NCI-H345 treated with DMSO at 0.1 percent for 48 hours (cell line): ENCODE measurements at regions not wholly inside any gene's neighbourhood (a gene's known extent, or its start where the extent isn't known, plus 50 kb on each side); places are given as distances from the start of the nearest gene placed in this dataset.
"Not testable (repeated sequence)": the region's sequence is repeated elsewhere in the genome, so short reads cannot be mapped to it uniquely, and the experiment has no call there.

ENCODE experiments used
- DNase-seq: peaks from one replicate; lab custom pipeline; 2025; ENCODE audit not compliant: unreplicated experiment; lab: John Stamatoyannopoulos, UW

DNA sequence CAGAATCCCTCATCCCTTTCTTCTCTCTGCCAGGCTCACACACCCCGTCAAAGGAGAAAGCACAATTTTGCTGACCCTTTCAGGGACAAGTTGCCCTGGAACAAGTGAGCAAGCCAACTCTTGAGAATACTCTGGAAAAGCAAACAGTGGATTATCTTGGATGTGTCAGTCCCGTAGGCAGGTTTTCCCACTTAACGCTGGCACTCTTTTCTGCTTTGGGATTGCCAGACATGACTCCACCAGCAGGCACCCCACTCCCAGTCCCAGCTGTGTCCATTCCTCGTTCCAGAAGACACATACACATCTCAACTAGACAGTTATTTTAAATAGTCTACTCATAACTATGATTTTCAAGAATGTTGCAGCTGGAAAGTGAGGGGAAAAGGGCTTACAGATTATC, 145.5 kb upstream of the CDKN3 start:
- no peak for DNase-seq

DNA sequence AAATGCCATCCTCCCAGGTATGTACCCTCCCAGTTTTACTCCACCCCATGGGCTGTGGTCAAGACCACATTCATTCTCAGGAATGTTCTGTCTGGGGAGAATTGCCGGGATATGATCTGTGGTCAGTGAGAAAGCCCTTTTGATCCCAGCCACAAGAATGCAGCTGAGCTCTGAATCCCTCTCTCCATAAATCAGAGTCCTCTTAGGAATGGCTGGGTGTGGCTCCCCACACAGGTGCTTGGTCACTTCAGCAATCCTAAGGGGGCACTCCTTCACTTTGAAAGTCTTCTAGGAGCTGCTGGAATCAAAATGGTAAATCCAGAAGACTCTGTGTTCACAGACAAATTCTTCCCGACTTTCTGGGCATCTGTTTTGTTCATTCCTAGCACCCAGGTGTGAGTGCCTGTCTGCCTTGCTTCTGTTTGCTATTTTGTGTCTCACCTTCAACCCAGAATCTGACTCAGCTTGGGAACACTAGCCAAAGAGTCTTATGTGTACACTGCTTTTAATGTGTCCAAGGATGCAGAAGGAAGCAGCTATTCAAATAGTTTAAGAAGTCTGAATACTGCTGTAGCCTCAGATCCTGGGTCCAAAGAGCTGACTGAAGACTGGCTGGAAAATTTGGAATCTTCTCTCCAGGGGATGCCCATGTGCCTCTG, 144.6 kb upstream of the CDKN3 start:
- no peak for DNase-seq

DNA sequence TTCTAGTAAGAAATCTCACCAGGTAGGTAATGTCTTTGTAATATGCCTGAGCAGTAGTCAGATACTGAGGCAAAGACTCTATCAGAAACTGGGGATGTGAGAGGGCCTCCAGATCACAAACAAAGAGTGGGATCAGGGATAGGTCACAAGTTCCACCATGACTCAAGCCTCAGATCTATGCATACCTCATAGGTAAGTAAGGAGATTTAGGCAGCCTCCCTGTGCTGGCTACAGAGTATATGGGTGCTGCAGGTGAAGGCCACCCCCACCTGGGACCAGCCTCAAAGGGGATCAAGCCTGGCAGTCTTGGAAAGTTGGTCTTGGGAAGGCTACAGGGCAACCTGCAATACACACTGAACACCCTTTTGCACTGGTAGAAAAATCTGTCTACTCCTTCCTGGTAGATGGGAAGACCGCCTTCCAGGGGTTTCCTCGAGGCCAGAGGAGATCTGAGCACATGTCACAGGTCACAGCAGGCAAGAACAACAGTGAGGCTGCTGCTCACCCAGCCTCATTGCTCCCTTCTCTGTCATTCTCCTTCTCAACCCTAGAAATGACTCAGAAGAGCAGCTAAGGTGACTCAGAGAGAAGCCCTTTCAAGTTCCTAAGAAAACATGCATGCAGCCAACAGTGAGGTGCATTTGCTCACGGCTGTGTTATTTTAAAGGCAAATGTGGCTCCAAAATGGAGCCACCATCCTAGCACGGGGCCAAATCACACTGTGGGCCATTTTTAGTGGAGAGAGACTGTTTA, 143.4 kb upstream of the CDKN3 start:
- DNase-seq = no peak

DNA sequence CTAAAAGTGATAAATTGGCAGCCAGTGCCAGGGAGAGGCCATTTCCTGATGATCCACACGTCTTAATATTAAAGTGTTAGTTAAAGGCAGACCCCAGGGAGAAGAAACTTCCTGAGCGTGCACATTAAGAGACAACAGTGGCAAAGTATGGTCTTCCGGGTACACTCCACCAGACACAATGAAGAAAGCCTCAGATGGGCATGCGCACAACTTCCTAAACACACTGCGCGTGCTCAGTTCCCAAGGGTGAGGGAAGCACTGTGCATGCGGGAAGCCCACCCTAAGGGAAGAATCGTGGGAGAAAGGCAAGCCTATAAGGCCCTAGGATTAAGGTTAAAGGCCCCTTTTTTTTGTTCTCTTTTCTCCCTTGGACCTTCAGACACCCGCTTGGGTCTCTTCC, 140.7 kb upstream of the CDKN3 start:
- DNase-seq = no peak

DNA sequence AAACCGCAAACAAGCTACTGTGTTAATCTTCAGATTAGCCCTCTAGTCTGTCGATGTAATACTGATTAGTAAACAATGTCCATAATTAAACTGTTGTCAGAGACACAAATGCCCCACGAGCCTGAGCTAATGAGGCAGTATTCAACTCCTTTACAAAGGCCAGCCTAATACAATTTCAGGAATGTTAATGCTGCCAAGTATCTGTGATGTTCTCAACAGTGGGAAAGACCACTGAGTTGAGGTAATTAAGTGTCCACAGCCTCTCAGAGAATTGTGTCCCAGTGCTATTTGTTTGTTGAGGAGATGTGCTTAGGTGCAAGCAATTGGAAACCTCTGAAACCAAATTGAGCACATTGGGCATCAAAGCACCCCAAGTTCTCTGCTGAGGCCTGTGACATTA, 139.4 kb upstream of the CDKN3 start:
- no peak for DNase-seq

DNA sequence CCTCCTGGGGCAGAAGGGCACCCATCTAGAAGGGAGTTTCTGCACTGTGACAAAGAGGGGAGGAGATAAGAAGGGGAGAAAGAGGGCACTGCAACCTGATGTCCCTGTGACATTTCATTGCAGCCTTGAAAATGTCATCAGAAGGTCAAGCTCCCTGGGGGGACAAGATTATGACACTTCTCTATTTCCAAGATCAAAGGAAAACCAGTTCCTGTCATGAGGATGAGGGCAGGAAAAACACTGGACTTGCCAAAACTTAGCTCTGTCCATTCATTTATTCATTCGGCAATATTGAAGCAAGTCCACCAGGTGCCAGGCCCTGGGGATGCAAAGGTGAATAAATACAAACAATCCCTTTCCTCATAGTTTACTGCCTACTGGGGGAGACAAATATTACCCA, 138.4 kb upstream of the CDKN3 start:
- DNase-seq = no peak

DNA sequence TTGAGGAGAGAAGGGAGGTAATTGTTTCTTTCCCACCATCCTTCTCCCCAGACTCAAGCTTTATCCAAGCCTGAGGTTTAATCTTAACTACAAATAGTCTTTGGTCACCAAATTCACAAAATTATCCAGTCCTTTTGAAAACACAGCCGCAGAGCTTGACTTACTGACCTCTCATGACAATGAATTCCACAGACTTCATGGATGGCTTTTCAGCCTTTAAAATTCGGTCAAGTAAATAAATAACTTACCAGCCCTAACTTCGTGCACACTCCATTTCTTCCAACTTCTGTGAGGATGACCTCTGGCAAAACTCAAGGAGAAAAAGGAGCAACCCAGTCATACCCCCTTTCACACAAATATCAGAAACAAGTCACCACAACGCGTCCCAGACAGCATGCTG, 137.0 kb upstream of the CDKN3 start:
- no peak for DNase-seq

DNA sequence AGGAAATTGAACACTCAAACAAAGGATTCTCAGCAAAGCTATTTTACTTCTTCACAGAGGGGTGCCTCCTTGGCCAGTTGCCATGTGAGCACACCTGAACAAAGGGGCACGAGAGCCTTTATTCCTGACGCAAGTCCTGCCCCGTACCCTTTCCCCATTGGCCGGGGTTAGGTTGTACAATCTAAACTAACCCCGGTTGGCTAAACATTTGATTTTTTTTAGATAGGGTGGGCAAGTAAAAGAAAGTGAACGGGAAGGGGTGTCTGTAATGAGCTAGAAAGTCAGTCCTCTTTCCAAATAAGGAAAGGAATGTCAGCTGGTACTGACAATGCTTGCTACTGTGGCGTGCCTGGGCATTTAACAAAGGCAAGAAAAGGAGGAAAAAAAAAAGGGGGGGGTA, 135.5 kb upstream of the CDKN3 start:
- no peak for DNase-seq

DNA sequence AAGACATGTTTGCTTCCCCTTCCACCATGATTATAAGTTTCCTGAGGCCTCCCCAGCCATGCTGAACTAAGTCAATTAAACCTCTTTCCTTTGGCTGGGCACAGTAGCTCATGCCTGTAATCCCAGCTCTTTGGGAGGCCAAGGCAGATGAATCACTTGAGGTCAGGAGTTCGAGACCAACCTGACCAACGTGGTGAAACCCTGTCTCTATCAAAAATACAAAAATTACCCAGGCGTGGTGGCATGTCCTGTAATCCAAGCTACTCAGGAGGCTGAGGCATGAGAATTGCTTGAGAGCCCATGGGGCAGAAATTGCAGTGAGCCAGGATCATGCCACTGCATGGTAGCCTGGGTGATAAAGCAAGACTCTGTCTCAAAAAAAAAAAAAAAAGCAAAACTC, 130.2 kb upstream of the CDKN3 start:
- not testable (repeated sequence) for DNase-seq

DNA sequence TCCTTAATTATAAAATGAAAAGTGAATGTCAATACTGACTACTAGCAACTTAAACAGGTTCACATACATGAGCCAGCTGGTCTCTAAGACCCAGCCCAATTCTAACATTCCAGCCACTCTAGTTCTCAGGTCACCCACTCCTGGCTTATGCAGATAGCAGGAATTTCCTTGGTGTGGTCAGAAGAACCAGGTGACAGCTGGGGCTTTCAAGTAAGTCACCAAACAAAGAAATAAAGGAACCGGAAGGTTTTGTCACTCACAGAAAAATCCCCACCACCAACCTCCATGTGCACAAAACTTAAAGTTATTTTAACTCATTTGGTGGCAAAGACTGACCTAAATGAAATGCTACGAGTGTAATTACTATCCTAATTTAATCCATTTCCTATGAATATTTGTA, 129.6 kb upstream of the CDKN3 start:
- DNase-seq = no peak

DNA sequence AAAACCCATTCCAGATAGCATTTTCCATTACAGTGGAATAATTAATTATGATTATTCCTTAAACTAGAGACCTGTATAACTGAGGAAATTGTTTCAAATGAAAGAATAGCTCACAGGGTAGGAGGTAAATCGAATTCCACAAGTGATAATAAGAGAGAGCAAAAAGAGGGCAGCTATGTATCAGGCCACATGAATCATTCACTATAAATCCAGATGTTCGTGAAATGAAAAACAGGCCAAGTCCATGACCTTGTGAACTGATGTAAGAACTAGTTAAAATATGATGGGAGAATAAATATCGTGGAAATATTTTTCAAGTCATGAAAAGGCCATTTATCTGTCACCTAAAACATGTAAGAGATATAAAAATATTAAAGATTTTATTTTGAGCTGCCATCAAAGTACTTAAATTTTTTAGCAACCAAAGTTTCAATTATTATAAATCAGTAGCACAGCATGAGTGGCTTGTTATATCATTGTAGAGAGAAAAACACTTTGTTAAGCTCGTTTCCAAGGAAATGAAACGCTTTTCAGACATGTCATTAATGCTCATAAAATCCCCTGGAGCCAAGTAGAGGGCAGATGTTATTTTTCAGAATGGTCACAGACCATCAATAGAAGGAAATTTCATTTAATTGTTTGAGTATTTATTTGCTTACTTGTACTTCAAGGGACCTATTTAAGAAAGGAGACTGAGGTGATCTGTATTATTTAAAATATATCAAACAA, 120.6 kb upstream of the CDKN3 start:
- no peak for DNase-seq

DNA sequence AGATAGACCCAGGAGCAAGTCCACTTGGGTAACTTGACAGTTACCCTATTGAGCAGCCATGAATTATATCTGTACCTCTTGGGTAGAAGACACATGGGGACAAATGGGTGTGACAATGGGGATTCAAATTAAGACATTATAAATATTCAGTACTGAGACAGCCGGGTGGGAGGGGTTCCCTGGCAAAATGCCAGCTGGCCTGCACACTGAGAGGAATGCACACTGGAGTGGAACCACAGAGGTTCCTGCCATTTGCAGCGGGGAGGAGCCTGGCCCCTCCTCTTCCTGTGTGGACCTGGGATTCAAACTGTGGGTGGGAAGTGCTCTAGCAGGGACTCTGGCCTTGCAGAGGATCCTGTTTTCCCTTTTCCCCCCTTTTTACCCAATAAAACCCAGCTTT, 118.7 kb upstream of the CDKN3 start:
- no peak for DNase-seq

DNA sequence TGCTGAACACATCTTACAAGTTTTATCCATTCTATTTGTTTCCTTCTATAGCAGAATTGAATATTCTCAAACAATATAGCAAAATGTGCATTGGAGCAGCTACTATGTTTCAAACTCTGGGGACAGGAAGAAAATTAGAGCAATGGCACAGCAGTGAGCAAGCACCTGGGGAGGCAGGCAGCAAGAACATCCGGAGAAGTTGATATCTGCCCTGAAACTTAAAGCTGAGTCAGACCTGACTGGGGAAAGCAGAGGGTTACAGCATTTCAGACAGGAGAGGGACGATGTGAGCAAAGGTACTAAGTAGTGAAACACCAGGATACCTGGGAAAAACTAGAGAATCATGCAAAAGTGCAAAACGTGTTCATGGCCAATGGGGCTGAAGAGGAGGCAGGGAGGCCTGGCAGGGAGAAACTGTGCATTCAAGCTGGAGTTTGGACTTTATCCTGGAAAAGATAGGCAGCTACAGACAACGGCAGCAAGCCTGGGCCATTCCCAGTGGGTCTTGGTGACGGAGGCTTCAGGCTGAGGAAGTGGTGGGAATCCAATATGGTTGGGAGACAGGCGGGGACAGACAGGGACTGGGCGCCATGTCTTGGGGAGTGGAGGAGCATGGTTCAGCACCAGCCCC, 118.0 kb upstream of the CDKN3 start:
- DNase-seq = no peak

DNA sequence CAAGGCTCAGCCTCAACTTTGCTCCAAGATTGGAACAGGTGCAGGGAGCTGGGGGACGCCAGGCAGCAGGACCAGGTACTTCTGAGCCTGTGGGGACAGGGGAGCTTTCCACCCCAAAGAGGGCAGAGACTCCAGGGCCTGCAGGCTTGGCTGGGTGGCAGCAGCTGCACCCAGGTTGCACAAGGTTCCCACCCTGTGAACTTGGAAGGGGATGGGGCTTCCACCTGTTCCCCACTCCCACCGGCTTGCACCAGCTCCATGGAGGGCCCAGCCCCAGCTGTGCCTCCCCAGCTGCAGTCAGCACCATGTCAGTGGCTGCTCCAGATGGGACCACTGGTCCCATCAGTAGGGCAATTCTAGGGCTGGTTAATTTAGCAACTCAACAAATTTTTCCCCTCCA, 114.0 kb upstream of the CDKN3 start:
- DNase-seq = no peak

DNA sequence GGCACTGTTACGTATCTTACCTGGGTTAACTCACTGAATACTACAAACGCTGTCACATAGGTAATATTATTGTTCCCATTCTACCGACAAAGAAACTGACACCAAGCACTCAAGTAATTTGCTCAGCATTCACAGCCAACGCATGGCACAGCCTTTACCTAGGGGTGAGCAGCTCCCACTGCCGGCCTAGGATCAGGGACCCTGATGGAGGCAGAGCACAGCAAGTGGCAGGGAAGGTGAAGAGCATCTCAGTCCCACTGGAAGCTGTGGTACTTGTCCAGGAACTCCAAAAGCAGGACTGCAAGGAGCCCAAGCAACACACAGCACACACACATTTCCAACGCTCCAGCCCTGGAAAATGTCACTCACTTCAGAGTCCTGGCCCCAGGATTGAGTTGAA, 111.8 kb upstream of the CDKN3 start:
- no peak for DNase-seq

DNA sequence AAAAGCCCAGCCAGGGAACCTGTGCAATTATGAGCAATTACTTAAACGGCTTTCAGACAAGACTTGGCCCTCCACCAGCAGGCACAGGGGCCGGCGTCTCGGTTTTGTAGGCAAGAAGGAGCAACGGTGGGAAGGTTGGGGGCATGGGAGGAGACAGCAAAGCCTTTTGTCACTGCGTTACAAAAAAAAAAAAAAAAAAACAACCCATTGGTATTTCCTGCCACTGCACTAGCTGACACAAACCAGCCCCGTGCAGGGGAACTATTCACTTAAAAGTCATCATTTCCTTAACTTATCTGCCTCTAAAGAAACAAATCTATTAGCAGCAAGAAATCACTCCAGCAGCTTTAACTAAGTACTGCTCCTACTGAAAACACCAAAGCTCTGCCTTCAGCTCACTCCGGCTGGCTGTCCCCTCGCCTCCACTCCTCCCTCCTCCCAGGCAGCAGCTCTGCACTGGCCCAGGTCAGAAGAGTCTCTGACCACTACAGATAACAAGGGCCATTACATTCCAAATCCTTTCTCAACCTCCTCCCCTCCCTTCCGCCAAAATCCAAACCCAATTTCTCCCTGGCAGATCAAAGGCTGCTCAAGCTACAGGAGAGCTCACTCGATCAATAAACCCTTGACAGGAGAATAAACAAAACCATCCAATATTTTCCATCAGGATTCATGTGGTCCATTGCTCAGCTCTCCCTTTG, 105.2 kb upstream of the CDKN3 start:
- no peak for DNase-seq

DNA sequence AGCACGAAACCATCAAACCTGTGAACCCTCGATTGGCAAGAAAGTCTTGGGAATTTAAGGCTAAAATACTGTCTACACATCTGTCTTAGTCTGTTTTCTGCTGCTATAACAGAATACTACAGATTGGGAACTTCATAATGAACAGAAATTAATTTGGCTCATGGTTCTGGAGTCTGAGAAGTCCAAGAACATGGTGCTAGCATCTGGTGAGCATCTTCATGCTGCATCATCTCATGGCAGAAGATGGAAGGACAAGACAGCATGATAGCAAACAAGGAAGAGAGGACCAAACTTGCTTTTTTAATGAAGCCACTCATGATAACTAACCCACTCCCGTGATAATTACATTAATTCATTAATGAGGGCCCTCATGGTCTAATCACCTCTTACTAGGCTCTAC, 102.0 kb upstream of the CDKN3 start:
- DNase-seq = no peak

DNA sequence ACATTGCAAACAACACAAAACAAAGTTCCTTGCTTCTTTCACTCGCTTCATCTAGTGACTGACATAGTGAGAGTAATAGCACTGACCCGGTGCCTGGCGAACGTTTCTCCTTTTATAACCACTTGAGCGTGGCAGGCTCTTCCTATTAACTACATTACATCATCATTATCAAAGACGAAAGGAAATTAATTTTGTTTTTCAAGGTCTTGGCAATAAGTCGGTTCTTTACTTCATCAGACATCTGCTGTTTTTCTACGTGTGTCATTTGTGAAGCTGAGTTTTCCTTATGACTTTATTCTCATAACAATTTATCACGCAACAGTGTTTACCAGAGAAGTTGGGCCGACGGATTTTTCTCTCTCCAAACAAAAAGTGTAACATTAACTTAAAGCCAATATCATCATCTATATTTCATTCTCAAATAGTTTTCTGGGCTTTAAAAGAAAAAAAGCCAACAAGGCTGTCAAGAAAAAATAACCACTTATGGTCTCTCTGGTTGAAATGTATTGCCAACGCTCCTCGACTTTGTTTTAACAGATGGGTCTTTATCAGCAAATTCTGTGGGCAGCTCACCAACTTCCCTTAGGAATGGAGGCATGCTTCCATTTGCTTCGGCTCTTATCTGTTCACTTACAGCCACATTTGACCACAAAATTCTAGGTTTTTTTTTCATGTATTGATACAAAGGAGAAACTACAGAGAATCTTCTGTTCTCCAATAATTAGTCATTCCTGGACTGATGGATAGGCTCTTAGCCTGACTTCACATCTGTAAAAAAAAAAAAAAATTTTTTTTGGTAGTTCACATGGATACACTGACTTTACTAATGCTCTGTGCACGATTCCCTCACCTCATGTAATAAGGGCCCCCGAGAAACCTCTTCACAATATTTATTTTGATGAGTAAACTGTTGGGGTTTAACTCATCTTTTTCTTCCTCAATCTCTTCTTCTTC, 97.1 kb upstream of the CDKN3 start:
- DNase-seq = no peak

DNA sequence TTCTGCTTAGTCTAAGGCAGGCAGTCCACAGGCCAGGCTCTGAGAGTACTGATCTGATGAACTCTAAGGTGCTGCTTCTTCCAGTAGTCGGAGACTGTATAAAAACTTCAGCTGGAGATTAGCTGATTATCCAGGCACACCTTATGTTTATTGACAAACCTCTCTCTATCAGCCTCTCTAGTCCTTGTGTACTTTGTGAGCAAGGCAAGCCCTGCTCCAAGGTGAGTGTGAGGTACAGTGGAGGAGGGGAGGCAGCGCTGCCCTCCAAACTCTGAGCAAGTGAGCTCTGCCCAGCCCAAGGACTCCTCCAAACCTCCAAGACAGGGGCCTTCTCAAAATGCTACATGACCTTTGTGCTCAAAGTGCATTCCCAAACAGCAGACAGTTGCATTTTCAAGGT, 95.9 kb upstream of the CDKN3 start:
- DNase-seq = no peak

DNA sequence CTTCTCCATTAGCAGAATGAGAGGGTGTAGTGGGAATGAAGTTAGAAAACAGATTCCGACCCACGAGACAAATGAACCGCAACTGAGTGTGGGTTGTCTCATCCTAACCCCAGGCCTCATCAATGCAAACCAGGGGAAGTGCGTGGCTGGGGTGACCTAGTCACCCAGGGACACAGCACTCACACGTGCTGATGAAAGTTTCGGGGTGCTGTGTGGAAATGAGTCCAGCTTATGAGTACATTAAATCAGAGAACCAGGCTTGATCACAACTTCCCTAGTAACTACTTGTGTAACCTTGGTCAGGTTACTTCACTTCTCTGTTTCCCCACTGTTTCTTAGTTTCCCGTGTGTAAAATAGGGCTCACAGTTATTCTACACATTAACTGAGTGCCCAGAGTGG, 95.4 kb upstream of the CDKN3 start:
- DNase-seq = no peak
